ENCODE measurements at regions not wholly inside any gene's neighbourhood (a gene's known extent, or its start where the extent isn't known, plus 50 kb on each side); places are given as distances from the start of the nearest gene placed in this dataset.

GRCh38 chr1:115400891-115401290, 62.8 kb upstream of the NGF start:
- Histone ChIP-seq H3K79me2 (ENCODE audit: insufficient read depth, low read length) (no peaks in the 10 kb centered on the region), H3K36me3 (replicated peaks in 1 of 2; ENCODE audit: control insufficient read depth in 1 of 2, insufficient read depth in 2 of 2, low read length in 2 of 2) (no peaks in the 10 kb centered on the region), H3K27ac (ENCODE audit: extremely low read length, insufficient read depth, low read length) (no peak overlapping the region), H3K4me2 (ENCODE audit: low read depth, low read length) (no peak overlapping the region), H4K20me1 (ENCODE audit: insufficient read depth, low read length) (no peaks in the 10 kb centered on the region), H2AFZ (ENCODE audit: low read length) (no peak overlapping the region), H3K9ac (ENCODE audit: insufficient read depth, low read depth, low read length) (no peak overlapping the region), H3K27me3 (ENCODE audit: control insufficient read depth in 1 of 2, insufficient read depth in 2 of 2, low read length in 2 of 2) (no peaks in the 10 kb centered on the region), H3K4me3 (replicated peaks in 1 of 3; ENCODE audit: insufficient read depth in 1 of 3, low read depth in 2 of 3, low read length in 3 of 3) (no peak overlapping the region), H3K9me3 (ENCODE audit: low read length) (no peaks in the 10 kb centered on the region), H3K4me1 (ENCODE audit: insufficient read depth, low read length) (no peaks in the 10 kb centered on the region)
- DNase-seq (ENCODE audit: low spot score) (no peak), ATAC-seq (no peak), FAIRE-seq (no peak)
- intact Hi-C loops (cut with micrococcal nuclease; ENCODE audit: unreplicated experiment) (no loop called here), in situ Hi-C loops (cut with HindIII; ENCODE audit: extremely low pct_ligation_motif_present, low pct_unique_long_range_greater_than_20kb) (no loop called here)
- ChIA-PET POLR2A (no interaction called here), CTCF (ENCODE audit: low intra/inter-chr PET ratio, low total read pairs) (no interaction called here)
- no peak for TF ChIP-seq ZNF788 (CRISPR knock-in tag; IDR thresholded peaks at IDR 0.05; ENCODE audit: borderline replicate concordance)
- TF ChIP-seq ISX (CRISPR knock-in tag; conservative IDR thresholded peaks at IDR 0.05) = no peak
- no peak for TF ChIP-seq ASH2L (IDR thresholded peaks at IDR 0.05; ENCODE audit: insufficient read length, low read depth, low read length)
- no peak for TF ChIP-seq GZF1 (CRISPR knock-in tag; IDR thresholded peaks at IDR 0.05)
- TF ChIP-seq RCOR2 (CRISPR knock-in tag; IDR thresholded peaks at IDR 0.05) = no peak
- no peak for TF ChIP-seq ZNF776 (CRISPR knock-in tag; IDR thresholded peaks at IDR 0.05)
- no peak for TF ChIP-seq HNRNPLL (IDR thresholded peaks at IDR 0.05; ENCODE audit: low read depth, low read length, poor library complexity, severe bottlenecking)
- TF ChIP-seq ZBTB40 (IDR thresholded peaks at IDR 0.05) = no peak
- TF ChIP-seq ZBTB40 (CRISPR knock-in tag; IDR thresholded peaks at IDR 0.05) = no peak
- no peak for TF ChIP-seq ZNF816 (CRISPR knock-in tag; IDR thresholded peaks at IDR 0.05; ENCODE audit: borderline replicate concordance)
- TF ChIP-seq ZNF251 (CRISPR knock-in tag; IDR thresholded peaks at IDR 0.05) = no peak
- TF ChIP-seq, protein P1, sequence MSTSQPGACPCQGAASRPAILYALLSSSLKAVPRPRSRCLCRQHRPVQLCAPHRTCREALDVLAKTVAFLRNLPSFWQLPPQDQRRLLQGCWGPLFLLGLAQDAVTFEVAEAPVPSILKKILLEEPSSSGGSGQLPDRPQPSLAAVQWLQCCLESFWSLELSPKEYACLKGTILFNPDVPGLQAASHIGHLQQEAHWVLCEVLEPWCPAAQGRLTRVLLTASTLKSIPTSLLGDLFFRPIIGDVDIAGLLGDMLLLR (CRISPR knock-in tag; IDR thresholded peaks at IDR 0.05) = no peak
- no peak for TF ChIP-seq ZNF510 (CRISPR knock-in tag; IDR thresholded peaks at IDR 0.05; ENCODE audit: low read depth)
- TF ChIP-seq MAFK (conservative IDR thresholded peaks at IDR 0.05 in 1 of 2, IDR thresholded peaks at IDR 0.05 in 1 of 2; ENCODE audit: low read length in 2 of 2) = no peak
- no peak for TF ChIP-seq AGO2 (optimal IDR thresholded peaks at IDR 0.05; ENCODE audit: low read depth, low read length)
- no peak for TF ChIP-seq PAX8 (CRISPR knock-in tag; IDR thresholded peaks at IDR 0.05; ENCODE audit: borderline replicate concordance)
- TF ChIP-seq ZMYM3 (CRISPR knock-in tag; IDR thresholded peaks at IDR 0.05) = no peak
- no peak for TF ChIP-seq MBNL3 (CRISPR knock-in tag; conservative IDR thresholded peaks at IDR 0.05)
- 22% methylated on average over 1 of the region's 1 CpG for WGBS (ENCODE audit: low lambda C conversion rate)
- no TSS peak for BruUV-seq (replicated peaks)

Measured in HepG2 (cell line).